ENCODE measurements at regions not wholly inside any gene's neighbourhood (a gene's known extent, or its start where the extent isn't known, plus 50 kb on each side); places are given as distances from the start of the nearest gene placed in this dataset.

- WGBS, 2 donors (ENCODE audit: extremely low coverage in 2 of 2, insufficient read length in 2 of 2, insufficient replicate concordance in 1 of 2), result no CpG with 5 or more reads among the region's 4 CpGs
- no peak overlapping the region for H2BK120ac ChIP-seq (ENCODE audit: low read depth, low read length)
- H2BK15ac ChIP-seq (ENCODE audit: low read length), result no peak overlapping the region
- H2AFZ ChIP-seq (ENCODE audit: low read length), result peak overlapping the region; percentile 84
- no peak overlapping the region for H3K4me2 ChIP-seq (ENCODE audit: insufficient read depth, low read length, poor library complexity, severe bottlenecking)
- H3K18ac ChIP-seq (ENCODE audit: low read length), result no peak overlapping the region
- no peak overlapping the region for H4K8ac ChIP-seq (ENCODE audit: low read depth, low read length)
- no peak overlapping the region for H3K4ac ChIP-seq (ENCODE audit: low read length)
- no peaks in the 10 kb centered on the region for H3K79me1 ChIP-seq (ENCODE audit: low read depth, low read length)
- H3K4me1 ChIP-seq (ENCODE audit: control insufficient read depth in 2 of 2, insufficient read depth in 1 of 2, low read depth in 1 of 2, low read length in 2 of 2), result no peaks in the 10 kb centered on the region
- no peak overlapping the region for H3K23ac ChIP-seq (ENCODE audit: low read depth, low read length, poor library complexity)
- no peak for DNase-seq (ENCODE audit: low spot score)
- H4K91ac ChIP-seq (ENCODE audit: low read depth, low read length, poor library complexity), result no peak overlapping the region
- no peak overlapping the region for H3K14ac ChIP-seq (ENCODE audit: low read length)
- no peak overlapping the region for H2BK5ac ChIP-seq (ENCODE audit: low read length)
- H2AK5ac ChIP-seq (ENCODE audit: low read depth, low read length), result no peak overlapping the region
- no peak overlapping the region for H2BK12ac ChIP-seq (ENCODE audit: low read length)
- H3K9me3 ChIP-seq (replicated peaks in 1 of 2; ENCODE audit: control insufficient read depth in 2 of 2, insufficient read depth in 1 of 2, low read depth in 1 of 2, low read length in 2 of 2), result no peaks in the 10 kb centered on the region
- H3K4me3 ChIP-seq (ENCODE audit: low read length in 2 of 2), result no peak overlapping the region
- H3K27me3 ChIP-seq (ENCODE audit: control insufficient read depth in 3 of 3, insufficient read depth in 3 of 3, low read depth in 1 of 3, low read length in 3 of 3), result no peaks in the 10 kb centered on the region
- H3K36me3 ChIP-seq (replicated peaks in 1 of 2; ENCODE audit: control insufficient read depth in 2 of 2, insufficient read depth in 2 of 2, low read length in 2 of 2), result peaks cover 20 to 78% of the 10 kb centered on the region in 2 donors
- no peak overlapping the region for H3K9ac ChIP-seq (ENCODE audit: low read depth, low read length, poor library complexity)
- H3K27ac ChIP-seq (replicated peaks; ENCODE audit: low read length), result no peak overlapping the region
These were observed 235.9 kb downstream of the OR13H1 start for GRCh38 chrX:131779741-131780140.

- peaks cover 22 to 77% of the 10 kb centered on the region in 2 donors for H3K36me3 ChIP-seq (replicated peaks in 1 of 2; ENCODE audit: control insufficient read depth in 2 of 2, insufficient read depth in 2 of 2, low read length in 2 of 2)
- H3K27ac ChIP-seq (replicated peaks; ENCODE audit: low read length), result no peak overlapping the region
- H2BK5ac ChIP-seq (ENCODE audit: low read length), result no peak overlapping the region
- H3K14ac ChIP-seq (ENCODE audit: low read length), result no peak overlapping the region
- no peak overlapping the region for H2BK15ac ChIP-seq (ENCODE audit: low read length)
- no peak overlapping the region for H3K9ac ChIP-seq (ENCODE audit: low read depth, low read length, poor library complexity)
- no peak overlapping the region for H2AFZ ChIP-seq (ENCODE audit: low read length)
- H3K4ac ChIP-seq (ENCODE audit: low read length), result no peak overlapping the region
- H4K8ac ChIP-seq (ENCODE audit: low read depth, low read length), result no peak overlapping the region
- no peaks in the 10 kb centered on the region for H3K4me1 ChIP-seq (ENCODE audit: control insufficient read depth in 2 of 2, insufficient read depth in 1 of 2, low read depth in 1 of 2, low read length in 2 of 2)
- no CpG with 5 or more reads among the region's 1 CpG for WGBS, 2 donors (ENCODE audit: extremely low coverage in 2 of 2, insufficient read length in 2 of 2, insufficient replicate concordance in 1 of 2)
- no peak overlapping the region for H2BK12ac ChIP-seq (ENCODE audit: low read length)
- no peak overlapping the region for H3K23ac ChIP-seq (ENCODE audit: low read depth, low read length, poor library complexity)
- no peak overlapping the region for H3K4me2 ChIP-seq (ENCODE audit: insufficient read depth, low read length, poor library complexity, severe bottlenecking)
- no peak overlapping the region for H3K4me3 ChIP-seq (ENCODE audit: low read length in 2 of 2)
- no peak overlapping the region for H4K91ac ChIP-seq (ENCODE audit: low read depth, low read length, poor library complexity)
- no peak overlapping the region for H3K18ac ChIP-seq (ENCODE audit: low read length)
- H2AK5ac ChIP-seq (ENCODE audit: low read depth, low read length), result no peak overlapping the region
- H3K79me1 ChIP-seq (ENCODE audit: low read depth, low read length), result no peaks in the 10 kb centered on the region
- no peak overlapping the region for H2BK120ac ChIP-seq (ENCODE audit: low read depth, low read length)
- no peak for DNase-seq (ENCODE audit: low spot score)
- H3K27me3 ChIP-seq (ENCODE audit: control insufficient read depth in 3 of 3, insufficient read depth in 3 of 3, low read depth in 1 of 3, low read length in 3 of 3), result no peaks in the 10 kb centered on the region
- no peaks in the 10 kb centered on the region for H3K9me3 ChIP-seq (replicated peaks in 1 of 2; ENCODE audit: control insufficient read depth in 2 of 2, insufficient read depth in 1 of 2, low read depth in 1 of 2, low read length in 2 of 2)
These were observed 238.8 kb downstream of the OR13H1 start for GRCh38 chrX:131782646-131783045.

GRCh38 chrX:131783555-131784308 is 239.4 kb upstream of the STK26 start:
- H2BK15ac ChIP-seq (ENCODE audit: low read length), result no peak overlapping the region
- no peaks in the 10 kb centered on the region for H3K9me3 ChIP-seq (replicated peaks in 1 of 2; ENCODE audit: control insufficient read depth in 2 of 2, insufficient read depth in 1 of 2, low read depth in 1 of 2, low read length in 2 of 2)
- peak overlapping the region; percentile 78 for H2AFZ ChIP-seq (ENCODE audit: low read length)
- H3K79me1 ChIP-seq (ENCODE audit: low read depth, low read length), result no peaks in the 10 kb centered on the region
- H3K4me3 ChIP-seq (ENCODE audit: low read length in 2 of 2), result peak overlapping the region in 1 of 2 donors; percentile 39
- H2BK5ac ChIP-seq (ENCODE audit: low read length), result no peak overlapping the region
- no peak overlapping the region for H2AK5ac ChIP-seq (ENCODE audit: low read depth, low read length)
- no peak overlapping the region for H2BK12ac ChIP-seq (ENCODE audit: low read length)
- no peak overlapping the region for H3K23ac ChIP-seq (ENCODE audit: low read depth, low read length, poor library complexity)
- no peak overlapping the region for H3K4ac ChIP-seq (ENCODE audit: low read length)
- H4K91ac ChIP-seq (ENCODE audit: low read depth, low read length, poor library complexity), result no peak overlapping the region
- DNase-seq (ENCODE audit: low spot score), result no peak
- H3K27ac ChIP-seq (replicated peaks; ENCODE audit: low read length), result no peak overlapping the region
- peaks cover 0 to 7% (median 0%) of the 10 kb centered on the region in 3 experiments for H3K27me3 ChIP-seq (ENCODE audit: control insufficient read depth in 3 of 3, insufficient read depth in 3 of 3, low read depth in 1 of 3, low read length in 3 of 3)
- H3K36me3 ChIP-seq (replicated peaks in 1 of 2; ENCODE audit: control insufficient read depth in 2 of 2, insufficient read depth in 2 of 2, low read length in 2 of 2), result peaks cover 22 to 81% of the 10 kb centered on the region in 2 donors
- H3K14ac ChIP-seq (ENCODE audit: low read length), result no peak overlapping the region
- H3K18ac ChIP-seq (ENCODE audit: low read length), result no peak overlapping the region
- no peak overlapping the region for H4K8ac ChIP-seq (ENCODE audit: low read depth, low read length)
- H3K4me1 ChIP-seq (ENCODE audit: control insufficient read depth in 2 of 2, insufficient read depth in 1 of 2, low read depth in 1 of 2, low read length in 2 of 2), result no peaks in the 10 kb centered on the region
- H2BK120ac ChIP-seq (ENCODE audit: low read depth, low read length), result no peak overlapping the region
- no peak overlapping the region for H3K4me2 ChIP-seq (ENCODE audit: insufficient read depth, low read length, poor library complexity, severe bottlenecking)
- no CpG with 5 or more reads among the region's 15 CpGs for WGBS, 2 donors (ENCODE audit: extremely low coverage in 2 of 2, insufficient read length in 2 of 2, insufficient replicate concordance in 1 of 2)
- H3K9ac ChIP-seq (ENCODE audit: low read depth, low read length, poor library complexity), result no peak overlapping the region

GRCh38 chrX:131789664-131790063 is 233.4 kb upstream of the STK26 start:
- no peak overlapping the region for H3K4ac ChIP-seq (ENCODE audit: low read length)
- no peak overlapping the region for H2BK12ac ChIP-seq (ENCODE audit: low read length)
- H3K36me3 ChIP-seq (replicated peaks in 1 of 2; ENCODE audit: control insufficient read depth in 2 of 2, insufficient read depth in 2 of 2, low read length in 2 of 2), result peaks cover 27 to 88% of the 10 kb centered on the region in 2 donors
- H3K27ac ChIP-seq (replicated peaks; ENCODE audit: low read length), result no peak overlapping the region
- H3K18ac ChIP-seq (ENCODE audit: low read length), result no peak overlapping the region
- no peak overlapping the region for H3K14ac ChIP-seq (ENCODE audit: low read length)
- H4K8ac ChIP-seq (ENCODE audit: low read depth, low read length), result no peak overlapping the region
- H3K27me3 ChIP-seq (ENCODE audit: control insufficient read depth in 3 of 3, insufficient read depth in 3 of 3, low read depth in 1 of 3, low read length in 3 of 3), result peaks cover 0 to 9% (median 0%) of the 10 kb centered on the region in 3 experiments
- no peak overlapping the region for H3K23ac ChIP-seq (ENCODE audit: low read depth, low read length, poor library complexity)
- no peaks in the 10 kb centered on the region for H3K4me1 ChIP-seq (ENCODE audit: control insufficient read depth in 2 of 2, insufficient read depth in 1 of 2, low read depth in 1 of 2, low read length in 2 of 2)
- no peak overlapping the region for H2BK5ac ChIP-seq (ENCODE audit: low read length)
- no peak overlapping the region for H3K4me3 ChIP-seq (ENCODE audit: low read length in 2 of 2)
- H2AFZ ChIP-seq (ENCODE audit: low read length), result no peak overlapping the region
- no peak overlapping the region for H3K4me2 ChIP-seq (ENCODE audit: insufficient read depth, low read length, poor library complexity, severe bottlenecking)
- no peak overlapping the region for H2AK5ac ChIP-seq (ENCODE audit: low read depth, low read length)
- no peak overlapping the region for H2BK15ac ChIP-seq (ENCODE audit: low read length)
- no peak overlapping the region for H4K91ac ChIP-seq (ENCODE audit: low read depth, low read length, poor library complexity)
- peaks cover 0 to 2% of the 10 kb centered on the region in 2 donors for H3K9me3 ChIP-seq (replicated peaks in 1 of 2; ENCODE audit: control insufficient read depth in 2 of 2, insufficient read depth in 1 of 2, low read depth in 1 of 2, low read length in 2 of 2)
- H3K9ac ChIP-seq (ENCODE audit: low read depth, low read length, poor library complexity), result no peak overlapping the region
- no peak overlapping the region for H2BK120ac ChIP-seq (ENCODE audit: low read depth, low read length)
- no peak for DNase-seq (ENCODE audit: low spot score)
- H3K79me1 ChIP-seq (ENCODE audit: low read depth, low read length), result no peaks in the 10 kb centered on the region
- WGBS, 2 donors (ENCODE audit: extremely low coverage in 2 of 2, insufficient read length in 2 of 2, insufficient replicate concordance in 1 of 2), result no CpG with 5 or more reads among the region's 2 CpGs
